MM.1S (cell line): ENCODE measurements at regions not wholly inside any gene's neighbourhood (a gene's known extent, or its start where the extent isn't known, plus 50 kb on each side); places are given as distances from the start of the nearest gene placed in this dataset.

Source experiments
- DNase-seq: peaks from one replicate; pipeline ENCODE4 v3.0.0-alpha.2; 2015
- H2AFZ ChIP-seq: fragments of 300-600 bp; sonication (generic); 2 replicates; pipeline ENCODE4 v1.6.0; 2016; ENCODE audit warnings: antibody characterized with exemption, low read length
- H3F3A ChIP-seq: fragments of 300-600 bp; sonication (generic); 2 replicates; pipeline ENCODE4 v1.6.1; 2016; ENCODE audit warnings: mild to moderate bottlenecking, antibody characterized with exemption, low read length, moderate library complexity, mixed read lengths; ENCODE audit not compliant: insufficient read depth
- H3K27ac ChIP-seq: fragments of 300-600 bp; sonication (generic); 2 replicates; pipeline ENCODE4 v1.5.1; 2016; ENCODE audit warnings: mild to moderate bottlenecking, low read length
- H3K27me3 ChIP-seq: fragments of 300-600 bp; sonication (generic); replicated peaks from 2 replicates; pipeline ENCODE4 v1.6.0; 2016; ENCODE audit warnings: low read length; ENCODE audit not compliant: insufficient read depth
- H3K36me3 ChIP-seq: fragments of 300-600 bp; sonication (generic); replicated peaks from 2 replicates; pipeline ENCODE4 v1.6.1; 2016; ENCODE audit warnings: mild to moderate bottlenecking, low read length, mixed read lengths; ENCODE audit not compliant: insufficient read depth
- H3K4me1 ChIP-seq: fragments of 300-600 bp; sonication (generic); 2 replicates; pipeline ENCODE4 v1.6.1; 2016; ENCODE audit warnings: low read length, mixed read lengths
- H3K4me2 ChIP-seq: fragments of 300-600 bp; sonication (generic); 2 replicates; pipeline ENCODE4 v1.6.0; 2016; ENCODE audit warnings: low read depth, low read length
- H3K4me3 ChIP-seq: fragments of 300-600 bp; sonication (generic); 2 replicates; pipeline ENCODE4 v1.5.1; 2016; ENCODE audit warnings: low read length, mixed read lengths
- H3K79me2 ChIP-seq: fragments of 300-600 bp; sonication (generic); 2 replicates; pipeline ENCODE4 v1.6.1; 2016; ENCODE audit warnings: mixed run types, low read length, mixed read lengths
- H3K9ac ChIP-seq: fragments of 300-600 bp; sonication (generic); 2 replicates; pipeline ENCODE4 v1.6.1; 2016; ENCODE audit warnings: low read length, mixed read lengths
- H3K9me2 ChIP-seq: fragments of 300-600 bp; sonication (generic); replicated peaks from 2 replicates; pipeline ENCODE4 v1.6.1; 2016; ENCODE audit warnings: mild to moderate bottlenecking, low read length, mixed read lengths; ENCODE audit not compliant: insufficient read depth
- H3K9me3 ChIP-seq: fragments of 300-600 bp; sonication (generic); replicated peaks from 2 replicates; pipeline ENCODE4 v1.6.1; 2016; ENCODE audit warnings: mild to moderate bottlenecking, low read length, mixed read lengths; ENCODE audit not compliant: insufficient read depth
- H4K20me1 ChIP-seq: fragments of 300-600 bp; sonication (generic); 2 replicates; pipeline ENCODE4 v1.6.1; 2016; ENCODE audit warnings: mild to moderate bottlenecking, low read length, moderate library complexity, mixed read lengths; ENCODE audit not compliant: insufficient read depth
- CTCF ChIP-seq: fragments of 300-600 bp; sonication (generic); IDR thresholded peaks from 2 replicates; pipeline ENCODE4 v1.5.1; 2016; ENCODE audit warnings: antibody characterized with exemption, low read length, mixed read lengths
- EZH2 ChIP-seq: fragments of 300-600 bp; sonication (generic); optimal IDR thresholded peaks from 2 replicates; pipeline ENCODE3; 2017; ENCODE audit warnings: low read depth, mild to moderate bottlenecking, antibody characterized with exemption, low read length, mixed read lengths
- EZH2phosphoT487 ChIP-seq: fragments of 300-600 bp; sonication (generic); IDR thresholded peaks from 2 replicates; pipeline ENCODE4 v1.6.1; 2018; ENCODE audit warnings: antibody characterized with exemption, low read length

GRCh38 chr3:30440880-30441279 lies 165.5 kb upstream of the TGFBR2 start:
- H3K9me2 ChIP-seq, result no peaks in the 10 kb centered on the region
- no peaks in the 10 kb centered on the region for H3K36me3 ChIP-seq
- no peaks in the 10 kb centered on the region for H3K9me3 ChIP-seq
- H3F3A ChIP-seq, result no peaks in the 10 kb centered on the region
- H3K27ac ChIP-seq, result no peak overlapping the region
- H3K79me2 ChIP-seq, result no peaks in the 10 kb centered on the region
- no peaks in the 10 kb centered on the region for H3K27me3 ChIP-seq
- no peaks in the 10 kb centered on the region for H4K20me1 ChIP-seq
- no peak overlapping the region for H3K4me3 ChIP-seq
- H3K9ac ChIP-seq, result no peak overlapping the region
- no peaks in the 10 kb centered on the region for H3K4me1 ChIP-seq
- H3K4me2 ChIP-seq, result no peak overlapping the region
- H2AFZ ChIP-seq, result no peak overlapping the region
- no peak for DNase-seq
- TF ChIP-seq EZH2, result no peak
- TF ChIP-seq CTCF, result no peak
- TF ChIP-seq EZH2phosphoT487, result no peak

- Histone ChIP-seq H3K9me2 (no peaks in the 10 kb centered on the region), H3K36me3 (no peaks in the 10 kb centered on the region), H3K4me1 (no peaks in the 10 kb centered on the region), H3K4me3 (no peak overlapping the region), H4K20me1 (no peaks in the 10 kb centered on the region), H2AFZ (no peak overlapping the region), H3K9ac (no peak overlapping the region), H3F3A (no peaks in the 10 kb centered on the region), H3K27ac (no peak overlapping the region), H3K9me3 (no peaks in the 10 kb centered on the region), H3K27me3 (no peaks in the 10 kb centered on the region), H3K4me2 (no peak overlapping the region), H3K79me2 (no peaks in the 10 kb centered on the region)
- no peak for DNase-seq
- TF ChIP-seq EZH2phosphoT487, result no peak
- TF ChIP-seq CTCF, result no peak
- TF ChIP-seq EZH2, result no peak
Measured at GRCh38 chr3:30443756-30444673, 162.4 kb upstream of the TGFBR2 start.

GRCh38 chr3:30448450-30449289 lies 157.7 kb upstream of the TGFBR2 start:
- Histone ChIP-seq H3K9ac (no peak overlapping the region), H3K36me3 (no peaks in the 10 kb centered on the region), H3K4me3 (no peak overlapping the region), H3K27ac (no peak overlapping the region), H3K79me2 (no peaks in the 10 kb centered on the region), H3K9me3 (no peaks in the 10 kb centered on the region), H2AFZ (no peak overlapping the region), H3K9me2 (no peaks in the 10 kb centered on the region), H3F3A (no peaks in the 10 kb centered on the region), H3K4me1 (no peaks in the 10 kb centered on the region), H4K20me1 (no peaks in the 10 kb centered on the region), H3K27me3 (no peaks in the 10 kb centered on the region), H3K4me2 (no peak overlapping the region)
- TF ChIP-seq EZH2phosphoT487, result no peak
- no peak for TF ChIP-seq EZH2
- TF ChIP-seq CTCF, result no peak
- DNase-seq, result no peak
